HepG2 (cell line): ENCODE measurements at regions not wholly inside any gene's neighbourhood (a gene's known extent, or its start where the extent isn't known, plus 50 kb on each side); places are given as distances from the start of the nearest gene placed in this dataset.

Source experiments
- ATAC-seq: fragments of 200-7000 bp; cut with Tn5 transposase; 3 replicates; pipeline ENCODE4 v1.9.1; 2020; ENCODE audit warnings: mild to moderate bottlenecking, moderate library complexity
- BruUV-seq: library from RNA; stranded (reverse); fragments of 400-500 nt; replicated peaks from 2 replicates; lab custom pipeline; 2021; lab: Mats Ljungman, UMichigan
- CTCF ChIA-PET: fragments of 300-600 bp; formaldehyde crosslinking; extraction: SDS; loops from one replicate; lab custom pipeline; 2021; ENCODE audit warnings: low total read pairs, inconsistent platforms, low intra/inter-chr PET ratio; lab: Yijun Ruan, JAX
- POLR2A ChIA-PET: fragments of 350-600 bp; sonication (Branson Sonifier 250); formaldehyde crosslinking; loops from one replicate; lab custom pipeline; 2020; ENCODE audit warnings: antibody characterized with exemption, inconsistent platforms; lab: Yijun Ruan, JAX
- DNase-seq: peaks from one replicate; pipeline ENCODE4 v3.0.0-alpha.2; 2015; ENCODE audit warnings: low spot score
- FAIRE-seq: peaks from 3 replicates; lab custom pipeline; 2011; peaks lifted over from hg19 to GRCh38; lab: Jason Lieb, UNC
- H2AFZ ChIP-seq: one replicate; pipeline ENCODE4 v1.6.1; 2011; ENCODE audit warnings: low read length, inconsistent platforms
- H3K27ac ChIP-seq: fragments of 300-600 bp; 3 replicates; pipeline ENCODE4 v1.8.0; 2011; ENCODE audit warnings: mixed run types, mild to moderate bottlenecking, mixed read lengths, low read length, inconsistent platforms; ENCODE audit not compliant: insufficient read depth; ENCODE audit errors: extremely low read length
- H3K27me3 ChIP-seq, 2 experiments: fragments of 200-600 bp in 1 of 2; 2 replicates in 1 of 2; 3 replicates in 1 of 2; pipeline versions ENCODE4 v1.6.0 to v1.8.0; 2011; ENCODE audit warnings: low read length in 2 of 2, mild to moderate bottlenecking in 2 of 2, moderate library complexity in 2 of 2, inconsistent platforms in 1 of 2; ENCODE audit not compliant: insufficient read depth in 2 of 2, control insufficient read depth in 1 of 2
- H3K36me3 ChIP-seq, 2 experiments: fragments of 200-600 bp in 1 of 2; replicated peaks in 1 of 2; 2 replicates in 1 of 2; 3 replicates in 1 of 2; pipeline versions ENCODE4 v1.5.1 to v1.8.0; 2011; ENCODE audit warnings: low read length in 2 of 2, inconsistent platforms in 1 of 2; ENCODE audit not compliant: insufficient read depth in 2 of 2, control insufficient read depth in 1 of 2
- H3K4me1 ChIP-seq: 2 replicates; pipeline ENCODE4 v1.5.1; 2012; ENCODE audit warnings: low read length, inconsistent platforms; ENCODE audit not compliant: insufficient read depth
- H3K4me2 ChIP-seq: 2 replicates; pipeline ENCODE4 v1.6.0; 2011; ENCODE audit warnings: low read depth, low read length, inconsistent platforms
- H3K4me3 ChIP-seq, 3 experiments: fragments of 200-600 bp in 1 of 3; sonication (generic), shearing (Covaris generic) in 1 of 3; replicated peaks in 1 of 3; 2 replicates each; pipeline ENCODE4 v1.5.1; 2011 to 2016; ENCODE audit warnings: low read length in 3 of 3, inconsistent platforms in 2 of 3, low read depth in 2 of 3, mild to moderate bottlenecking in 2 of 3, control low read depth in 1 of 3, mixed read lengths in 1 of 3; ENCODE audit not compliant: insufficient read depth in 1 of 3
- H3K79me2 ChIP-seq: one replicate; pipeline ENCODE4 v1.6.1; 2011; ENCODE audit warnings: low read length, inconsistent platforms; ENCODE audit not compliant: insufficient read depth
- H3K9ac ChIP-seq: 2 replicates; pipeline ENCODE4 v1.6.0; 2011; ENCODE audit warnings: mild to moderate bottlenecking, low read depth, low read length, inconsistent platforms; ENCODE audit not compliant: insufficient read depth
- H3K9me3 ChIP-seq: 2 replicates; pipeline ENCODE4 v1.5.1; 2012; ENCODE audit warnings: mild to moderate bottlenecking, low read length
- H4K20me1 ChIP-seq: 2 replicates; pipeline ENCODE4 v1.6.0; 2011; ENCODE audit warnings: inconsistent platforms, mild to moderate bottlenecking, low read length, moderate library complexity; ENCODE audit not compliant: insufficient read depth
- TBX3 ChIP-seq: fragments of 450-650 bp; IDR thresholded peaks from 2 replicates; pipeline ENCODE4 v1.6.1; 2017; ENCODE audit warnings: antibody characterized with exemption, mild to moderate bottlenecking, inconsistent platforms, borderline replicate concordance
- ZNF225 ChIP-seq: sonication (generic); formaldehyde crosslinking; IDR thresholded peaks from 2 replicates; pipeline ENCODE4 v1.4.0; 2020; ENCODE audit warnings: mild to moderate bottlenecking, missing genetic modification reagents
- WGBS: methylation state at CpG from one replicate; pipeline ENCODE4 v1.1.6; 2017; ENCODE audit warnings: low lambda C conversion rate; 5-methylcytosine and 5-hydroxymethylcytosine counted together
- in situ Hi-C: cut with HindIII; loops from 2 replicates; pipeline ENCODE4 v1.10.0; 2017; ENCODE audit warnings: low pct_unique_long_range_greater_than_20kb; ENCODE audit not compliant: extremely low pct_ligation_motif_present
- intact Hi-C: fragments of 100-400 bp; cut with micrococcal nuclease; formaldehyde crosslinking; loops from one replicate; pipeline ENCODE4 v1.10.0; 2022; ENCODE audit not compliant: unreplicated experiment
- small RNA-seq, 3 experiments: library from RNA; depleted of rRNA; stranded (forward); fragments of <200 nt; gene quantifications; one replicate each; pipeline ENCODE3, GENCODE V24; 2012; ENCODE audit warnings: low read depth in 2 of 3, low replicate concordance in 1 of 3; ENCODE audit not compliant: insufficient read length in 3 of 3, insufficient read depth in 2 of 3

DNA sequence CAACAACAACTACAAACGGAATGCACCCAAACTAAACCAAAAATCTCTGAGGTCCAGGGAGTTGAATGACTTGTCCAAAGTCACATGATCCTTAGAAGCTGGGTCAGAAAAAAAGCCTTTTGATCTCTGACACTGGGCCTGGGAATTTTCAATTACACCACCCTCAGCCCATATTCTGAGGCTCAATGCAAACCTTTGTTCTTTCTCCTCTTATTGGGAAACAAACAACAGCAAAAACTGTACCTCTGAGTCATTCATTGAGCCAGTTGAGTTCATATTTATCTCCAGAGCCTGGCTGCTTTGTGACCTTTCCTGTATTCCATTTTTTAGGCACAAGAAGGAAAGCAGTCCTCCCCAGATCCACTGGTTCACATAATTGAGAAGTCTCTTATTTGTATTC lies 51.2 kb upstream of the SORCS1 start:
- no peaks in the 10 kb centered on the region for H4K20me1 ChIP-seq
- DNase-seq = no peak
- WGBS = 0% methylated on average over 1 of the region's 1 CpG
- H3K27me3 ChIP-seq = no peaks in the 10 kb centered on the region
- peaks cover 93% of the 10 kb centered on the region for H3K9me3 ChIP-seq
- no peaks in the 10 kb centered on the region for H3K79me2 ChIP-seq
- TF ChIP-seq ZNF225 (CRISPR knock-in tag) (no peak), TBX3 (no peak)
- TF ChIP-seq, all 625 proteins: peak for 0
- Histone ChIP-seq H3K9ac (no peak overlapping the region), H3K27ac (no peak overlapping the region), H2AFZ (no peak overlapping the region), H3K4me3 (no peak overlapping the region), H3K4me2 (no peak overlapping the region), H3K36me3 (no peaks in the 10 kb centered on the region), H3K4me1 (no peaks in the 10 kb centered on the region)
- no TSS peak for BruUV-seq
- FAIRE-seq (no peak), ATAC-seq (no peak)
- ChIA-PET CTCF (no interaction called here), POLR2A (no interaction called here)
- in situ Hi-C loops (no loop called here), intact Hi-C loops (no loop called here)

Small RNA genes lying in the stretch of these regions (small RNA-seq; reads per million reads assigned to genes)
- gene AL390123.1 (0 reads per million in 3 experiments), gene RNA5SP326 (0 reads per million in 3 experiments), gene RNU5B-6P (0 reads per million in 3 experiments), gene RNU6-839P (0 reads per million in 3 experiments)
